CD14-positive monocyte (primary cell): ENCODE measurements at regions not wholly inside any gene's neighbourhood (a gene's known extent, or its start where the extent isn't known, plus 50 kb on each side); places are given as distances from the start of the nearest gene placed in this dataset.

Experiments used
- DNase-seq, 3 donors: peaks; one replicate each; pipeline ENCODE4 v3.0.0-alpha.2; 2011 to 2022
- H2AFZ ChIP-seq: 2 replicates; pipeline ENCODE4 v1.6.0; 2012; ENCODE audit warnings: mild to moderate bottlenecking, low read depth, low read length, inconsistent platforms; ENCODE audit not compliant: insufficient read depth, poor library complexity, severe bottlenecking
- H3K27ac ChIP-seq, 2 donors: 1 replicate in 1 of 2; 2 replicates in 1 of 2; pipeline ENCODE4 v1.5.1; 2012 to 2013; ENCODE audit warnings: low read length in 2 of 2, control low read depth in 1 of 2, inconsistent platforms in 1 of 2, low read depth in 1 of 2, mild to moderate bottlenecking in 1 of 2
- H3K27me3 ChIP-seq, 2 donors: one replicate each; pipeline versions ENCODE4 v1.6.0 to v1.6.1; 2011 to 2013; ENCODE audit warnings: low read length in 2 of 2; ENCODE audit not compliant: control insufficient read depth in 2 of 2, insufficient read depth in 2 of 2
- H3K36me3 ChIP-seq, 2 donors: replicated peaks in 1 of 2; 1 replicate in 1 of 2; 2 replicates in 1 of 2; pipeline versions ENCODE4 v1.5.1 to v1.6.1; 2012 to 2013; ENCODE audit warnings: low read length in 2 of 2, control low read depth in 1 of 2, inconsistent platforms in 1 of 2, mild to moderate bottlenecking in 1 of 2; ENCODE audit not compliant: insufficient read depth in 2 of 2, control insufficient read depth in 1 of 2
- H3K4me1 ChIP-seq, 2 donors: 1 replicate in 1 of 2; 2 replicates in 1 of 2; pipeline versions ENCODE4 v1.5.1 to v1.6.1; 2012 to 2013; ENCODE audit warnings: low read length in 2 of 2, control low read depth in 1 of 2, inconsistent platforms in 1 of 2, mild to moderate bottlenecking in 1 of 2, moderate library complexity in 1 of 2; ENCODE audit not compliant: insufficient read depth in 2 of 2, control insufficient read depth in 1 of 2
- H3K4me2 ChIP-seq: replicated peaks from 2 replicates; pipeline ENCODE3; 2012; ENCODE audit warnings: low read length, moderate library complexity, mild to moderate bottlenecking; ENCODE audit not compliant: poor library complexity, severe bottlenecking; ENCODE audit errors: extremely low read depth
- H3K4me3 ChIP-seq, 3 experiments: fragments of 200-600 bp in 1 of 3; sonication (generic) in 1 of 3; replicated peaks in 1 of 3; 1 replicate in 2 of 3; 2 replicates in 1 of 3; pipeline ENCODE4 v1.5.1; 2011 to 2013; ENCODE audit warnings: low read length in 3 of 3, mild to moderate bottlenecking in 3 of 3, control low read depth in 2 of 3, low read depth in 2 of 3, inconsistent platforms in 1 of 3, moderate library complexity in 1 of 3
- H3K79me2 ChIP-seq: 2 replicates; pipeline ENCODE4 v1.6.0; 2012; ENCODE audit warnings: mild to moderate bottlenecking, control low read depth, inconsistent platforms, low read length, moderate library complexity; ENCODE audit not compliant: insufficient read depth
- H3K9ac ChIP-seq: 2 replicates; pipeline ENCODE4 v1.6.0; 2017; ENCODE audit warnings: low read length, mild to moderate bottlenecking; ENCODE audit not compliant: insufficient read depth, poor library complexity, severe bottlenecking
- H3K9me3 ChIP-seq, 2 donors: replicated peaks in 1 of 2; 1 replicate in 1 of 2; 2 replicates in 1 of 2; pipeline versions ENCODE4 v1.5.1 to v1.6.1; 2012 to 2013; ENCODE audit warnings: low read length in 2 of 2, control low read depth in 1 of 2; ENCODE audit not compliant: control insufficient read depth in 1 of 2, insufficient read depth in 1 of 2
- H4K20me1 ChIP-seq: 2 replicates; pipeline ENCODE4 v1.6.0; 2012; ENCODE audit warnings: mild to moderate bottlenecking, low read length, control low read depth, moderate library complexity; ENCODE audit not compliant: insufficient read depth
- H3K27ac Mint-ChIP-seq, 7 donors: one replicate each; pipeline ENCODE4 v1.8.0; 2020; ENCODE audit warnings: mild to moderate bottlenecking in 7 of 7, mixed read lengths in 7 of 7, moderate library complexity in 6 of 7, inconsistent platforms in 2 of 7
- H3K27me3 Mint-ChIP-seq, 3 donors: one replicate each; pipeline ENCODE4 v1.8.0; 2021 to 2022; ENCODE audit warnings: low read depth in 3 of 3, mild to moderate bottlenecking in 3 of 3, mixed read lengths in 3 of 3, moderate library complexity in 3 of 3, inconsistent platforms in 1 of 3
- H3K36me3 Mint-ChIP-seq, 2 donors: one replicate each; pipeline ENCODE4 v1.8.0; 2020; ENCODE audit warnings: mixed read lengths in 2 of 2, inconsistent platforms in 1 of 2, mild to moderate bottlenecking in 1 of 2
- H3K4me1 Mint-ChIP-seq: one replicate; pipeline ENCODE4 v1.8.0; 2020; ENCODE audit warnings: mild to moderate bottlenecking, mixed read lengths
- H3K4me3 Mint-ChIP-seq, 2 donors: one replicate each; pipeline ENCODE4 v1.8.0; 2020; ENCODE audit warnings: mild to moderate bottlenecking in 2 of 2, mixed read lengths in 2 of 2, moderate library complexity in 1 of 2
- H3K9me3 Mint-ChIP-seq, 7 donors: one replicate each; pipeline ENCODE4 v1.8.0; 2020 to 2022; ENCODE audit warnings: mixed read lengths in 7 of 7, mild to moderate bottlenecking in 6 of 7, moderate library complexity in 6 of 7, inconsistent platforms in 2 of 7
- CTCF ChIP-seq: fragments of 200-600 bp; IDR thresholded peaks from one replicate; pipeline ENCODE4 v1.8.0; 2022; ENCODE audit warnings: antibody characterized with exemption, mild to moderate bottlenecking
- WGBS: methylation state at CpG from one replicate; pipeline ENCODE4 v1.1.5; 2013; ENCODE audit warnings: missing lambda C conversion rate; ENCODE audit not compliant: insufficient coverage; 5-methylcytosine and 5-hydroxymethylcytosine counted together
- intact Hi-C, 2 donors: fragments of 100-400 bp; cut with micrococcal nuclease; formaldehyde crosslinking; loops; one replicate each; pipeline versions ENCODE4 v1.15.0 to v1.15.1; 2023

GRCh38 chr6:77025736-77026223 lies 437.5 kb downstream of the HTR1B start:
- no peak for TF ChIP-seq CTCF
- intact Hi-C loops: no loop called here
- Histone ChIP-seq H3K36me3 (no peaks in the 10 kb centered on the region), H3K79me2 (no peaks in the 10 kb centered on the region), H3K4me3 (no peak overlapping the region), H4K20me1 (no peaks in the 10 kb centered on the region), H2AFZ (no peak overlapping the region), H3K9ac (no peak overlapping the region), H3K4me1 (no peaks in the 10 kb centered on the region), H3K27ac (no peak overlapping the region), H3K4me2 (no peak overlapping the region), H3K27me3 (no peaks in the 10 kb centered on the region), H3K9me3 (no peaks in the 10 kb centered on the region)
- WGBS: 87% methylated on average over 2 of the region's 3 CpGs
- Mint-ChIP-seq H3K27ac (no peak overlapping the region), H3K36me3 (no peaks in the 10 kb centered on the region), H3K27me3 (no peaks in the 10 kb centered on the region), H3K9me3 (peaks cover 0 to 3% (median 0%) of the 10 kb centered on the region in 7 donors), H3K4me1 (no peaks in the 10 kb centered on the region), H3K4me3 (no peak overlapping the region)
- no peak for DNase-seq

- H2AFZ ChIP-seq: no peak overlapping the region
- no peaks in the 10 kb centered on the region for H3K36me3 Mint-ChIP-seq
- no peaks in the 10 kb centered on the region for H3K4me1 Mint-ChIP-seq
- H3K4me1 ChIP-seq: no peaks in the 10 kb centered on the region
- intact Hi-C loops: no loop called here
- H3K9ac ChIP-seq: no peak overlapping the region
- H4K20me1 ChIP-seq: no peaks in the 10 kb centered on the region
- no peak overlapping the region for H3K27ac Mint-ChIP-seq
- H3K9me3 ChIP-seq: no peaks in the 10 kb centered on the region
- H3K4me3 ChIP-seq: no peak overlapping the region
- WGBS: no CpG with 5 or more reads among the region's 5 CpGs
- no peak overlapping the region for H3K4me3 Mint-ChIP-seq
- H3K27me3 ChIP-seq: no peaks in the 10 kb centered on the region
- TF ChIP-seq CTCF: no peak
- no peaks in the 10 kb centered on the region for H3K27me3 Mint-ChIP-seq
- no peaks in the 10 kb centered on the region for H3K36me3 ChIP-seq
- H3K4me2 ChIP-seq: no peak overlapping the region
- no peak overlapping the region for H3K27ac ChIP-seq
- DNase-seq: no peak
- H3K9me3 Mint-ChIP-seq: peaks cover 0 to 2% (median 0%) of the 10 kb centered on the region in 7 donors
- H3K79me2 ChIP-seq: no peaks in the 10 kb centered on the region
Measured at GRCh38 chr6:77021778-77022177, 441.5 kb downstream of the HTR1B start.
